NCI-H82 treated with DMSO at 0.1 percent for 48 hours (cell line): ENCODE measurements at regions not wholly inside any gene's neighbourhood (a gene's known extent, or its start where the extent isn't known, plus 50 kb on each side); places are given as distances from the start of the nearest gene placed in this dataset.

ENCODE experiments used
- DNase-seq: peaks from one replicate; lab custom pipeline; 2025; ENCODE audit not compliant: unreplicated experiment; lab: John Stamatoyannopoulos, UW

DNA sequence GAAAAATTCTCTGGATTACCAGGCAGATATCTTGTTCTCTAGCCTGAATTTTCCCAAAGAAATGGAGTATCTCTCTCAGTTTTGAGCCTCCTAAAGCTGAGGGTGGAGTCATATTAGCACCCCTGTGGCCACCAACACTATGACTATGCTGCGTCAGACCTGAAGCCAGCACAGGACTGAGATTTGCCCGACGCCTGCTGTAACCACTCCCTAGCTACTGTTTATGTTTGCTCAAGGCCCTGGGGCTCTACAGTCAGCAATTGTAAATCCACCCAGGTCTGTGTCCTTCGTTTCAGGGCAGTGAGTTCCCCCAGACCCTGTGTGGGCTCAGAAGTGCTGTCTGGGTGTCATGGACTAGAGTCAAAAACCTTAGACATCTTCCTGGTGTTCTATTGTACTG is 61.4 kb downstream of the ZXDA start:
- DNase-seq, result no peak

DNA sequence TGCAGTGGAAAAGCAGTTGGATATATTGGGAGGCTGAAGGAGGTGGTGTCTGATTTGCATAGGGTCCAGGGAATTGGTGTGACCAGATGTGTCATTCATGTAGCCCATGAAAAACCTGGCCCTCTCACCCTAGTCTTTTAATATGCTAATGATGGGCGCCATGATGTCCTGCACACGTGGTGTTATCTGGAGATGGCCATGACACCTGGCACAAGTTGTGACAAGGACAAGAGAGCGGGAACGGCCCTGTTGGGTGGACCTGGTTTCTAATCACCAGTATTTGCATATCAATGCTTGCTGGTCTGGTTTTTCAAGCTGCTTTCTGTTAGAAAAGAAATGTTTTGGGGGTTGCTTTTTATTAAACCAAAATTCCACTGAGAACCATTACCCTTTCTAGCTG is 87.4 kb downstream of the ZXDA start:
- DNase-seq, result no peak

DNA sequence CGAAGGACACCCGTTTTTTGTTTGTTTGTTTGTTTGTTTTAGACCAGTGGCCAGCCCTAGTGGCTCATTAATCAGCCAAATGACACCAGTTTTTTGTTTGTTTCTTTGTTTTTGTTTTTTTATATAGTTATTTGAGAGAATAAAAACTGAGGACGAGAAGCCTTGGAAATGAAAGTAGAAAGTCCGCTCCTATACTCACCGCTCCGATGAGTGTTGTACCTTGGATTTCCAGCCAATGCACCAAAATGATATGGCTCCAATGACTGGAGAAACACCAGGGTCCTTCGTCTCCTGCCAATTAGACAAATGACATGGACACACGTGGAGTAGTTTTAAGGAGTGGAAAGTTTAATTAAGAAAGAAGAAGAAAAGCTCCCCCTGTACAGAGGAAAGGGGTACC is 87.9 kb downstream of the ZXDA start:
- DNase-seq, result no peak

DNA sequence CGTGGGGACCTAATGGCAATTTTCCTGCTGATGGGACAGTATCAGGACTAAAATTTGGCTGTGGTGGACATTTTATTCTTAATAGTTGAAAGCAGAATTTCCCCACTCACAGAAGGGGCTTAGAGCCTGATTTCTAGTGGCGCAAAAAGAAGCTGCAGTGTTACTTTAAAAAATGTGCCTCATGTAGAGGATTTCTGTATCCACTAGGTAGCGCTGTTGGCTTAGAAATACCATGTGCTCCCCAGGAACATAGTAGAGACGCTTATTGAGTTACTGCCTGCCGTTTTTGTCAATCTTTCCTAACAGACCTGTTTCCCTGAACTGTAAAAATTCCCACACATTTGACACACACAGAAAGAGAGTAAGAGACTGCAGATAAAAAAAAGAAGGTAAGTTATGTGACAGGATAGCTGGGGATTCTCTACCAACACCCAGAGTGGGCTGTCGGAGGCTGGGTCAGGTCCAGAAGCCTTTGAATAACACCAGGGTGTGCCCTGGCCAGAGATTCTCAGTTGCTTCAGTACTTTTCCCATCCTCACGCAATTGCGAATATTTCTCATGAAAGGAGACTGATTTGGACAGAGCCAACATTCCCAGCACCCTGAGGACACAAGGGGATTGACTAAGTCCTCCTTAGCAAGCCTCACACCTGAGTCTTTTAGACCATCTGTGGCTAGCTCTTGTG is 88.4 kb downstream of the ZXDA start:
- peak; percentile 28 for DNase-seq

DNA sequence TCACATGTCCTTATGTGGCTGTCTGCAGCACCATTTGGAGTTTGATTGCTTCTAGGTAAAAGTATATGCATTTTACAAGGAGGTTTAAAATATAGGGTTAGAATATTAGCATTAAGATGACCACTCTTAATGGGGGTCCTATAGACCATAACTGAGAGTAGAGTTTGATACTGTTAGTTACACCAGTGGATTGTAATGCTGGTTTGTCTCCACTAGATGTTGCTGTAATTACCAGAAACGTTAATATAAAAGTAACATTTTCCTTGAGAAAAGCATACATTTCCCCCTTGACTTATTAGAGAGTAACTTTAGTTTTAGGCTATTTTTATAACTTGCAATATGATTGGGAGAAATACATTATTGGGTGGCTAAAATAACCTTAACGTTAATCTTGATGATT is 93.0 kb downstream of the ZXDA start:
- DNase-seq, result no peak

DNA sequence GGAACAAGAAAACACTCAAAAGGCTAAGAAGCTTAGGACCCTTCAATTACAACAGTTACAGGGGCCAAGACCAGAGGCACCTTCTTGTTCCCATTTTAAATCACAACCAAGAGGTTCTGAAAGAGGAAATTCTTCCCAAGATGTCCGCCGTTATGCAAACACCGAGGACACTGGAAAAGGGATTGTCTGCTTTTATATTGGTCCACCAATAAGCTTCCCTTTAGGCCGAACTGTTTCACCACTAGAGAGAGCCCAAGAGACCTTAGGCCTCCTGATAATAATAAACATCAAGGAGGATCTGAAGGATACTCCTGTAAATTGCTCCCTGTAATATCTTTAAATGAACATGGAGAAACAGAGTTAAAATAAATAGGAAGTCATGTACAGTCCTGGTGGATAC is 92.6 kb upstream of the NLRP2B start:
- no peak for DNase-seq

DNA sequence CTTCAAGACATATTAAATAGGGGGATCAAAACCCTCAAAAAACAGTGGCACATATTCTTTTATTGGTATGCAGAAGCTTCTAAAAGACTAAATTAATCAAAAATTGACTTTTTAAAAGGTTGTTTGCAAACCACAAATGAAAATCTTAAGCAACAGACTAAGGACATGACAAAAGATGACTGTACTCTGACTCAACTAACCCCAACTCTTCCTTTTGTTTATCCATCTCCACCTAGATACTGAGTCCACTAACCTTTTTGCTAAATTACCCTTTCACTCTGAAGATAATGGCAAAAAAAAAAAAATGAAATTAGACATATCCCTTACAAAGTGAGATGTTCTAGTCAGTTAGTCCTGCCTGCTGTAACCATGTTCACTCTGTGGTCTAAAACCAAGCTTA is 91.6 kb upstream of the NLRP2B start:
- no peak for DNase-seq

DNA sequence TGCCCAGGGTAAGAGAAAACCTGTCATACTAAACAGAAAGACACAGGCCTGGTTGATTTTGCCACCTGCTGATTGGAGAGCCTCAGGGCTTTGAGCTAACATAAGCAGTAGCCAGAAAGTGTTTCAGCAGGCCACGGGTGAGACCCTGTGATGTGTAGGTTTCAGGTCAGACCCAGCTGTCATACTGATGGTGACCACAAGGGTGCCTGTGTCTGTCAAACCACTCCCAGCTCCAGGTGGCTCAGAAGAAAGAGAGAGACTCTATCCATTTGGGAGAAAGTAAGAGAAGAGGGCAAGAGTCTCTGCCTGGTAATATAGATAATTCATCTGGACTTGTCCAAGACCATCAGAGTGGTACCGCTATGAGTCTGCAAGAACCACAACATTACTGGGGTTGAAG is 72.8 kb upstream of the NLRP2B start:
- no peak for DNase-seq

DNA sequence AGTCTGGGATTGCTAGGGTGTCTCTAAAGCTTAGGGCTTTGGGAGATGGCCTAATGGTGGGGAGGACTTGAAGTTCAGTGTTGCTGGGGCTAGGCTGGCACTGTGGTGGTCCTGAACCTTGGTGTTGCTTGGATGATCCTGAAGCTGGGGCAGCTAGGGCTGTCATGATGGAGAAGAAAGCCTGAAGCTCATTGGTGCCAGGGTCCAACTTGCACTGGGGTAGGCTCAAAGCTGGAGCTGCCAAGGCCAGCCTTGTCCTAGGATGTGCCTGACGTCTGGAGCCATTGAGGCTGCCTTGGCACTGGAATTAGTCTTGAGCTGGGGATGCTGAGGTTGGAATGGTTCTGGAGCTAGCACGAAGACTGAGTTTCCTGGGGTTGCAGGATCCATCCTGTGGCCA is 61.0 kb upstream of the NLRP2B start:
- DNase-seq, result no peak

DNA sequence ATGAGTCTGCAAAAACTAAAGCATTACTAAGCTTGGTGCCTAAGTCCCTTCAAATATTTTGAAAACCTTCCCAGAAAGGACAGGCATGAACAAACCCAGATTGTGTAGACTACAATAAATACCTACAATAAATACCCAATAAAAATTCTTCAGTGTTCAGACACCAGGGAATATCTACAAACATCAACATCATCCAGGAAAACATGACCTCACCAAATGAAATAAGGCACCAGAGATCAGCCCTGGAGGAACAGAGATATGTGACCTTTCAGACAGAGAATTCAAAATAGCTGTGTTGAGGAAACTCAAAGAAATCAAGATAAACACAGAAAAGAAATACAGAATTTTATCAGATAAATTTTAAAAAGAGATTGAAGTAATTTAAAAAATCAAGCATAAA is 57.8 kb upstream of the NLRP2B start:
- no peak for DNase-seq
